HG03565 (cell line): ENCODE measurements at regions not wholly inside any gene's neighbourhood (a gene's known extent, or its start where the extent isn't known, plus 50 kb on each side); places are given as distances from the start of the nearest gene placed in this dataset.
A peak's percentile ranks its signal among the peaks of the same experiment; 100 is the strongest.

Experiments
- ATAC-seq: cut with Tn5 transposase; IDR thresholded peaks from one replicate; pipeline ENCODE4 v1.9.1; 2021; ENCODE audit warnings: mild to moderate bottlenecking, moderate library complexity; ENCODE audit not compliant: unreplicated experiment

GRCh38 chr13:33891196-33891742 lies 73.3 kb downstream of the RFC3 start:
- ATAC-seq: no peak

GRCh38 chr13:33893559-33893958 lies 75.6 kb downstream of the RFC3 start:
- no peak for ATAC-seq

GRCh38 chr13:33904431-33904830 lies 86.5 kb downstream of the RFC3 start:
- no peak for ATAC-seq

- no peak for ATAC-seq
Measured at GRCh38 chr13:33908116-33908515, 90.2 kb downstream of the RFC3 start.

- no peak for ATAC-seq
Measured at GRCh38 chr13:33910255-33910654, 92.3 kb downstream of the RFC3 start.

- ATAC-seq: no peak
Measured at GRCh38 chr13:33911521-33911920, 93.6 kb downstream of the RFC3 start.

DNA sequence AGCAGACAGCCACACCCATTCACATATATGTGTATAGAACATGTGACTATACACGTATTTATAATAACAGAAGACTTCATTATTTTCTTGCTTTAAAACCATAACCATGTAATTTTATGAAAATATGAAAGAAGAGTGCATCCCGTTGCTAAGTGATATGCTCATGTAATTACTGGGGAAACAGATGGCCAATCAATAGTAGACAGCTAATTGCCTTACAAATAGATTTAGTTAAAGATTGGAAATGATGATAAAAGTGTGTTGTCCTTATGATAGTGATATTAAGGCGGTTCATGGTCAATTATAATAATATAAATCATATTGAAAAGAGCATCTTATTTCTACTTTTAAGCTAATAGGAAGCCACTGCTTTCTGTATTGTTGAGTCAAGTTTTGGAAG lies 95.9 kb downstream of the RFC3 start:
- ATAC-seq: no peak

DNA sequence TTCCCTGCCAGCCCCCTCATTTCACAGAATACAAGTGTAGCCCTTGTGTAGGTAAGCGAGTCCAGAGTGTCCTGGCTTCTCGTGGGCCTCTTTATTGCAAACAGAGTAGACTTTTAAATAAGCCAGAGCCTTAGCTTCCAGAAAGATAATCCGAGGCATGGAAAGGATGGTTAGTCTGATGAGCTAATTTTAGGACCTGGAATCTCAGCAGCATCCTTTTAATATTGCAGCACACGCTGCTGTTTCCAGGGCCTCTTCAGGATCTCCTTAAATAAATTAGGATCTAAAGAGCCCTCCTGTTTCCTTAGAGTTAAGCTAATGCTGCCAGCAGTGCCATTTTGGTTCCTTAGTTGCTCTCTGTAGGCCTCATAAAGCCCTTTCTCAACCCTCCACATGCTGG lies 99.2 kb downstream of the RFC3 start:
- ATAC-seq: no peak

- no peak for ATAC-seq
Measured at GRCh38 chr13:33918199-33918932, 100.4 kb downstream of the RFC3 start.

GRCh38 chr13:33919120-33919519 lies 101.2 kb downstream of the RFC3 start:
- no peak for ATAC-seq

- no peak for ATAC-seq
Measured at GRCh38 chr13:33925563-33925962, 107.6 kb downstream of the RFC3 start.

DNA sequence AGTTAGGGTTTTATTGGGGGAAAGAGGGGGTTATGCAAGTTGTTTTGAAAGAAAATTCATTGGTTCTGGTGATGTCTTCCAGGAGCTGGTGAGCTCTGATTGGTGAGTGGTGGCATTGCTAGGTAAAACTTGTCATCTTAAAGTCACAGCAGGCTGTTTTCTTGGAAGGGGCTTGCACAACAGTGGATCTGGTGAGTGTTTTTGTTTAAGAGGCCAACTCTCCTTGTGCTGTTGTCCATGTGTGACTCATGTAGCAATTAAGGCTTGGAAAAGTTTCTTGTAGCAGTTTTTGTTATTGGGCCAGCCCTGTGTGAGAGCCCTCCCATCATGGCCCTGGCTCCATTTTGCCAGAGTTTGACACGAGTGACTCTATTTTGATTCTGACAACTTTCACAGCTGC lies 109.4 kb downstream of the RFC3 start:
- ATAC-seq: no peak

- peak; percentile 74 for ATAC-seq
Measured at GRCh38 chr13:33931397-33932311, 113.7 kb downstream of the RFC3 start.

GRCh38 chr13:33932769-33933406 lies 114.9 kb downstream of the RFC3 start:
- ATAC-seq: no peak

GRCh38 chr13:33933810-33934209 lies 115.9 kb downstream of the RFC3 start:
- ATAC-seq: no peak

DNA sequence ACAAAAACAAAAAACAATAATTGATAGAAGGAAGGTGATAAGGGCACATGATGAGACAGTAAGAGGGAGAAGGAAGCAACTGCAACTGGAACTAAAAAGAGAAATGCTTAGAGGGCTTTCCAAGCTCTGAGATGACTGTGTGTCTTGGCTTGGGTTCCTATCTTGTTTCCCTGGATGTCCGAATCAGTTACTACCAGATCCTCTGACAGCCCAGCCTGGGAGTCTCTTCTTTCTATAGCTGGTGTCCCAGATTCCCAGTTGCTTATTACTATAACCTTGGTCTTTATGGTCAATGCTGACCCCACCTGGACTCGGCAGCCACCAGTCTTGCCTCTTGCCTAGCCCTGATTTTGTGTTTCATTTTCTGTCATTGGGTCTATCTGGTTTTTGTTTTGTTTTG lies 116.4 kb downstream of the RFC3 start:
- ATAC-seq: no peak

DNA sequence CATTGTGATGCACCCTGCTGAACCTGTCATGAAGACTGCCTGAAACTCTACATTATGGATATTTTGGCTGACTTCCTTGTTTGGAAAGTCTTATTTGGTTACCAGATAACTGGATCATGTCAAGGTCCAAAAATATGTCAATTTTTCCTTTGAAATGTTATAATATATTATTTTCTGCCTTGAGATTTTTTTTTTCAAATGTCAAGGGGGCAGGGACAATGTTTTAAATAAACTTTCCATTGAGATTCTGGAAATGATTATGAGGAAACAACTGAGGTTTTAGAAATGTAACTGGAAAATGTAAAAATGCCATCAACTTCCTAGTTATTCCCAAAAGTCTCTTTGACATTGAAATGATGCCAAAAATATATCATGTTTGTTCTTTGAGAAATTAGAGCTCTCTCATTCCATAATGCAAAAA lies 117.0 kb downstream of the RFC3 start:
- ATAC-seq: no peak

DNA sequence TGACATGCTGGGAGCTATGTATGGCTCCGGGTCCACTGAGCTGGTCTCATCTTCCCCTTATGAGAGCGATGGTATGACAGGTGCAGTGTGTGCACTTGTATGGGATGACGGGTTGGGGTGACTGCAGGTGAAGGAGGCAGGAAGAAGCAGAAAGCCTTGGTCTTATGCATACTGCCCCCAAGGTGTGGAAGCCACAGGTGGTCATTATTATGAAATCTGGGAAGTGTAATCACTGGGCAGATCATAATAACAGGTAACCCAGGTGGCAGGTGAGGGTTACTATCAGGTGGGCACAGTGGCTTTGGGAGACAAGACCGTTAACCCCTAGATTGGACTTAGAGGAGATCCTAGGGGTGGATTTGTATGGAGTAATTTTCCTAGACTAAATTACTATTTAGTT lies 118.0 kb downstream of the RFC3 start:
- ATAC-seq: no peak

DNA sequence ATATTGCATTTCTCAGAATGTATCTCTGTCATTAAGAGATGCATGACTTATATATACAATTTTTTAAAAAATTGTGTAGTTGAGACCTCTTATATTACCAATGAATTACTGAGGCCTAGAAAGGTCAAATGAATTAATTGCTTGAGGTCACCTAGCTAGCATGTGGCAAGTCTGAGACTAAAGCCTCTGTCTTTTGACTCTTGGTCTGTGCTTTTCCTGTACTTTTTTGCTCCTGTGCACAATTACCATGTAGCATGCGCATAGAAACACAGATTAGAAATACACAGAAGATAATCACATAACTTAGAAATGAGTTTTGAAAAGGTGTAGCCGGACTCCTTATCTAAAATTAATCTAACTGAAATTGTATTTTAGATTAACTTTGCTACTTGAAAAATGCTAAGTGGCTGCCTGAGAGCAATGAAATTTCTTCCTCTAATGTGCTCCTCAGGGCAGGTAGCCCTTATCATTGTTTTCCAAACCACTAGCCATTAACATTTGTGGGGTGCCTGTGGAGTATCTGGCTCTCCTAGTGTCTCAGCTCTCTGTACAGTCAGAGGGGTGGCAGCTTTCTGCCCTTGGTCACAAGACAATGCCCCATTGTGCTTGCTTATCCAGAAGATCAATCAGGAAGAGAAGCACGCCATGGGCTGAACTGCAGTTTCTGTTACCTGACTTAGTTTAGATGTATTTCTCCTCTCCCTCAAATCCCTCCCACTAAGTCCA lies 119.6 kb downstream of the RFC3 start:
- ATAC-seq: no peak

GRCh38 chr13:33940256-33940655 lies 122.3 kb downstream of the RFC3 start:
- ATAC-seq: no peak

DNA sequence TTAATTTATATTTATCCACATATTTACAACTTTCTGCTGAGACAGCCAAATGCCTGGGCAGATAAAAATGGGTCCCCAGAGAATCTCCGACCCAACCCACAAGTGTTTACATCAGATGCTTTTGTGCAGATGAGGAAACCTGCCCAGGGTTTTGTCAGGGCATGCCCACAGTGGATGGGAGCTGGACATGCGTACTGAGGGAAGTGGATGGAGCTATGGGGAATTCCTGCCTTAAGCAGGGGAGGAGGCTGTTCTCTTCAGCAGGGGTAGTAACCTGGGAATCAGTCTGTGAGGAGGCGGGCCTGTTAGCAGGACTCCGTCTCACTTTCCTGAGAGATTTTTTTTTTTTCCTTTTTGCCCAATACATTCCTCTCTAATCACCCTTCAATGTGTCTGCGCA lies 122.9 kb downstream of the RFC3 start:
- no peak for ATAC-seq
